Activated CD8-positive, alpha-beta T cell treated with anti-CD3 and anti-CD28 coated beads for 36 hours (primary cell): ENCODE measurements at regions not wholly inside any gene's neighbourhood (a gene's known extent, or its start where the extent isn't known, plus 50 kb on each side); places are given as distances from the start of the nearest gene placed in this dataset.

ENCODE experiments used
- ATAC-seq: fragments of 200-7000 bp; cut with Tn5 transposase; one replicate; pipeline ENCODE4 v1.10.0; 2021; ENCODE audit warnings: mild to moderate bottlenecking, moderate library complexity
- CTCF ChIA-PET: fragments of 350-600 bp; sonication (Branson Sonifier 250); formaldehyde crosslinking; loops from one replicate; lab custom pipeline; 2021; ENCODE audit warnings: antibody characterized with exemption; lab: Charles Lee
- POLR2A ChIA-PET: fragments of 350-600 bp; sonication (Branson Sonifier 250); formaldehyde crosslinking; loops from one replicate; lab custom pipeline; 2021; ENCODE audit warnings: antibody characterized with exemption; lab: Charles Lee
- DNase-seq: peaks from one replicate; pipeline ENCODE4 v3.0.0-alpha.2; 2020
- H3K27ac Mint-ChIP-seq: one replicate; pipeline ENCODE4 v1.8.0; 2021; ENCODE audit warnings: mild to moderate bottlenecking, mixed read lengths
- H3K27me3 Mint-ChIP-seq: one replicate; pipeline ENCODE4 v1.8.0; 2021; ENCODE audit warnings: mixed read lengths
- H3K36me3 Mint-ChIP-seq: one replicate; pipeline ENCODE4 v1.8.0; 2021; ENCODE audit warnings: low read depth, mixed read lengths
- H3K4me1 Mint-ChIP-seq: one replicate; pipeline ENCODE4 v1.8.0; 2021; ENCODE audit warnings: low read depth, mixed read lengths
- H3K4me3 Mint-ChIP-seq: one replicate; pipeline ENCODE4 v1.8.0; 2021; ENCODE audit warnings: mild to moderate bottlenecking, moderate library complexity, mixed read lengths
- H3K9me3 Mint-ChIP-seq: one replicate; pipeline ENCODE4 v1.8.0; 2021; ENCODE audit warnings: mixed read lengths
- CTCF ChIP-seq: fragments of 200-600 bp; IDR thresholded peaks from one replicate; pipeline ENCODE4 v1.8.0; 2022; ENCODE audit warnings: antibody characterized with exemption, mild to moderate bottlenecking
- intact Hi-C: fragments of 100-400 bp; cut with micrococcal nuclease; formaldehyde crosslinking; loops from one replicate; pipeline ENCODE4 v1.10.0; 2022

- intact Hi-C loops: loop anchor here (10.0 kb wide), 1 partner anchor 120 kb away; no protein-coding TSS in a partner anchor
- Mint-ChIP-seq H3K4me1 (peaks cover 10% of the 10 kb centered on the region), H3K27ac (no peak overlapping the region), H3K36me3 (no peaks in the 10 kb centered on the region), H3K4me3 (no peak overlapping the region), H3K27me3 (peaks cover 2% of the 10 kb centered on the region), H3K9me3 (no peaks in the 10 kb centered on the region)
- ChIA-PET CTCF (interaction anchor here (0.7 to 4.1 kb wide), 14 partner anchors 12 to 329 kb away, joined by 3 to 26 read pairs (median 4); no protein-coding TSS in a partner anchor), POLR2A (interaction anchor here (1.4 kb wide), 1 partner anchor 110 kb away, joined by 3 read pairs; no protein-coding TSS in a partner anchor)
- DNase-seq (no peak), ATAC-seq (no peak)
- TF ChIP-seq CTCF: no peak
Measured at GRCh38 chr3:182715006-182715405, 78.3 kb upstream of the ATP11B start.

- Mint-ChIP-seq H3K27me3 (peaks cover 2% of the 10 kb centered on the region), H3K9me3 (no peaks in the 10 kb centered on the region), H3K36me3 (no peaks in the 10 kb centered on the region), H3K4me3 (no peak overlapping the region), H3K27ac (peak overlapping the region; percentile 70), H3K4me1 (peaks cover 10% of the 10 kb centered on the region)
- DNase-seq (no peak), ATAC-seq (no peak)
- intact Hi-C loops: loop anchor here (10.0 kb wide), 1 partner anchor 119 kb away; no protein-coding TSS in a partner anchor
- no peak for TF ChIP-seq CTCF
- CTCF ChIA-PET: interaction anchor here (0.8 to 4.1 kb wide), 5 partner anchors 10 to 193 kb away, joined by 3 to 20 read pairs (median 4); no protein-coding TSS in a partner anchor
- POLR2A ChIA-PET: interaction anchor here (0.6 to 0.8 kb wide), 2 partner anchors 11 to 180 kb away, joined by 3 to 4 read pairs; no protein-coding TSS in a partner anchor
Measured at GRCh38 chr3:182716114-182716688, 77.1 kb upstream of the ATP11B start.

- TF ChIP-seq CTCF: no peak
- peaks cover 10% of the 10 kb centered on the region for H3K4me1 Mint-ChIP-seq
- no peak for ATAC-seq
- H3K36me3 Mint-ChIP-seq: no peaks in the 10 kb centered on the region
- no peaks in the 10 kb centered on the region for H3K27me3 Mint-ChIP-seq
- no peak overlapping the region for H3K4me3 Mint-ChIP-seq
- H3K9me3 Mint-ChIP-seq: no peaks in the 10 kb centered on the region
- ChIA-PET POLR2A (no interaction called here), CTCF (interaction anchor here (0.6 to 4.1 kb wide), 7 partner anchors 9 to 244 kb away, joined by 3 to 20 read pairs (median 3); no protein-coding TSS in a partner anchor)
- no peak for DNase-seq
- H3K27ac Mint-ChIP-seq: no peak overlapping the region
- intact Hi-C loops: loop anchor here (10.0 kb wide), 1 partner anchor 118 kb away; no protein-coding TSS in a partner anchor
Measured at GRCh38 chr3:182717216-182717615, 76.1 kb upstream of the ATP11B start.

GRCh38 chr3:182722907-182723306, 70.4 kb upstream of the ATP11B start:
- intact Hi-C loops: no loop called here
- no peaks in the 10 kb centered on the region for H3K9me3 Mint-ChIP-seq
- DNase-seq (no peak), ATAC-seq (no peak)
- peaks cover 1% of the 10 kb centered on the region for H3K27me3 Mint-ChIP-seq
- no peak overlapping the region for H3K4me3 Mint-ChIP-seq
- CTCF ChIA-PET: no interaction called here
- H3K4me1 Mint-ChIP-seq: no peaks in the 10 kb centered on the region
- no peak overlapping the region for H3K27ac Mint-ChIP-seq
- no peak for TF ChIP-seq CTCF
- POLR2A ChIA-PET: no interaction called here
- H3K36me3 Mint-ChIP-seq: no peaks in the 10 kb centered on the region

GRCh38 chr3:182723596-182723995, 69.7 kb upstream of the ATP11B start:
- Mint-ChIP-seq H3K9me3 (no peaks in the 10 kb centered on the region), H3K36me3 (no peaks in the 10 kb centered on the region), H3K4me1 (no peaks in the 10 kb centered on the region), H3K4me3 (no peak overlapping the region), H3K27me3 (peaks cover 4% of the 10 kb centered on the region), H3K27ac (no peak overlapping the region)
- DNase-seq (no peak), ATAC-seq (no peak)
- no peak for TF ChIP-seq CTCF
- POLR2A ChIA-PET: no interaction called here
- intact Hi-C loops: no loop called here
- CTCF ChIA-PET: no interaction called here
